HG03045 (cell line): ENCODE measurements at regions not wholly inside any gene's neighbourhood (a gene's known extent, or its start where the extent isn't known, plus 50 kb on each side); places are given as distances from the start of the nearest gene placed in this dataset.
"Not testable (repeated sequence)": the region's sequence is repeated elsewhere in the genome, so short reads cannot be mapped to it uniquely, and the experiment has no call there.

Experiments used
- ATAC-seq: cut with Tn5 transposase; IDR thresholded peaks from one replicate; pipeline ENCODE4 v1.9.1; 2021; ENCODE audit warnings: mild to moderate bottlenecking, moderate library complexity; ENCODE audit not compliant: unreplicated experiment

DNA sequence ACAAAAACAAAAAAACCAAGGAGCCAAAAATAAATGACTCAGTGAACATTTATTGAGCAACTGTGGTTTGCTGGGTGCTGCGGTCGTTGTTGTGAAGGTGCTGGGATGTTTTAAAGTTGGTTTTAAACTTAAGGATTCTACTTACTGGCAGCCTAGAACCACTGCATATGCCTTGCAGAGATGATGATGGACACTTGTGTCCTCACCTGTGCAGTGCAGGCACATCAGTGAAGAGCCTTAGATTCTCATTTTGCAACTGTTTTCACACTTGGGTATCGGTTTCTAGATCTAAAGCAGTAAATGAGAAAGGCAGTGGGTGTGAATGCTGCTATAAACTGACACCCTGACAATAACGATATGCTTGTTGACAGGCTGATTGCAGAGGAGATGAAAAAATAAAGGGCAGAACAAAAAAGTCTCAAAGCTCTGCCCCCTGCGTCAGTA, 68.8 kb downstream of the UTRN start:
- peak; percentile 85 for ATAC-seq

DNA sequence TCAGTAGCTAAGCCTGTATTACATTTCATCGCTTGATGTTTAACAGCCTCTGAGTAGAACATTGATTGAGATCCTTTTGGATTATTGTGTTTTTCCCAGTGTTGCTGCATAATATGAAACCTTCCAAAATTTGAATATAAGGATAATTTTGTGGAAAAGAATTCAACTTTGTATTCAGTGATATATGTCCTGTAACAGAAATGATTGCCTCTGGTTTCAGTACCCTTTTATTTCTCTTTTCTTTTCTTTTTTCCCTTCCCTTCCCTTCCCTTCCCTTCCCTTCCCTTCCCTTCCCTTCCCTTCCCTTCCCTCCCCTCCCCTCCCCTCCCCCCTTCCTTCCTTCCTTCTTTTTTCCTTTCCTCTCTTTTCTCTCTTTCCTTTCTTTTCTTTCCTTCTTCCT, 74.6 kb downstream of the UTRN start:
- ATAC-seq = no peak

- no peak for ATAC-seq
Observed at GRCh38 chr6:144360401-144360800, 75.3 kb downstream of the UTRN start.

- no peak for ATAC-seq
Observed at GRCh38 chr6:144361016-144361415, 75.9 kb downstream of the UTRN start.

- no peak for ATAC-seq
Observed at GRCh38 chr6:144362042-144363018, 77.2 kb downstream of the UTRN start.

GRCh38 chr6:144364208-144364720, 79.1 kb downstream of the UTRN start:
- ATAC-seq = no peak

DNA sequence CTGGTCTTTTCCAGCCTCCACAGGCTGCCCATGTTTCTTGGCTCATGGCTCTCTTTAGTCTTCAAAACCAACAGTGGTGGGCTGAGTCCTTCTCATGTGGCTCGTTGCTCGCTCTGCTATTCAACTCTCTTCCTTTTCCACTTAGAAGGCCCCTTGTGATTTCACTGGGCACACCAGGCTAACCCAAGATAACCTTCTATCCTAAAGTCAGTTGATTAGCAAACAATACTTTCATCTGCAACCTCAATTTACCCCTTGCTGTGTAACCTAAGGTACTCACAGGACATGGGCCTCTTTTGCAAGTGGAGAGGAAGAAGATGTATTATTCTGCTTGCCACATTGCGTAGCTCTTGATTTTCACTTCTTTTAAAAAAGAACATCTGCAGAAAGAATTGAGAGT, 79.6 kb downstream of the UTRN start:
- no peak for ATAC-seq

GRCh38 chr6:144365271-144365670, 80.1 kb downstream of the UTRN start:
- no peak for ATAC-seq

DNA sequence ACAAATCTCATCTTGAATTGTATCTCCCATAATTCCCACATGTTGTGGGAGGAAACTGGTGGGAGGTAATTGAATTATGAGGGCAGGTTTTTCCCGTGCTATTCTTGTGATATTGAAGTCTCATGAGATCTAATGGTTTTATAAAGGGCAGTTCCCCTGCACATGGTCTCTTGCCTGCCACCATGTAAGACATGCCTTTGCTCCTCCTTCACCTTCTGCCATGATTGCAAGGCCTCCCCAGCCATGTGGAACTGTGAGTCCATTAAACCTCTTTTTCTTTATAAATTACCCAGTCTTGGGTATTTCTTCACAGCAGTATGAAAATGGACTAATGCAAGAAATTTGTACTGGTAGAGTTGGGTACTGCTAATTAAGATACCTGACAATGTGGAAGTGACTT, 84.6 kb downstream of the UTRN start:
- not testable (repeated sequence) for ATAC-seq

- no peak for ATAC-seq
Observed at GRCh38 chr6:144372116-144372515, 87.0 kb downstream of the UTRN start.

DNA sequence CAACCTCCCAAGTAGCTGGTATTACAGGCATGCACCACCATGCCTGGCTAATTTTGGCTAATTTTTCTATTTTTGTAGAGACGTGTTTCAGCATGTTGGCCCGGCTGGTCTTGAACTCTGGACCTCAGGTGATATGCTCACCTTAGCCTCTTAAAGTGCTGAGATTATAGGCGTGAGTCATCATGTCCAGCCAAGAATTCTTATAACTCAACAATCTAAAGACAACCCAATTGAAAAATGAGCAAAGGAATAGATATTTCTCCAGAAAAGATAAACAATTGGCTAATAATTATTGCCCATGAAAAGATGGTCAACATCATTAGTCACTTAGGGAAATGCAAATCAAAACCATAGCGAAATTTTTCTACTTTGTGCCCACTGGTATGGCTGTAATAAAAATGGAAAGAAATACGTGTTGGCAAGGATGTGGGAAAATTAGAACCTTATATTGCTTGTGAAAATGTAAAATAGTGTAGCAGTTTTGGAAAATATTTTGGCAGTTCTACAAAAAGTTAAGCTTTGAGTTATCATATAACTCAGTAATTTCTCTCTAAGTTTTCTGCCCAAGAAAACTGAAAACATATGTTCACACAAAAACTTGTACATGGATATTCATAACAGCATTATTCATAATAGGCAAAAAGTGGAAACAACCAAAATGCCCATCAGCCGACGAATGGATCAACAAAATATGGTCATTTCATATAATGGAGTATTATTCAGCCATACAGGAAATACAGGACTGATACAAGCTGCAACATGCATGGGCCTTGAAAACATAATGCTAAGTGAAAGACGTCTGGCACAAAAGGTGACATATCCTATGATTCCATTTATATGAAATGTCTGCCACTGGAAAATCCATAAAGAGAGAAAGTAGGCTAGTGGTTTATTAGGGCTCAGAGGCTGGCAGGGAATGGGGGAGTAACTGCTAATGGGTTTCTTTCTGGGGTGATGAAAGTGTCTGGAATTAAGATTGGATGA, 87.8 kb downstream of the UTRN start:
- no peak for ATAC-seq

GRCh38 chr6:144374525-144374924, 89.4 kb downstream of the UTRN start:
- ATAC-seq = not testable (repeated sequence)

DNA sequence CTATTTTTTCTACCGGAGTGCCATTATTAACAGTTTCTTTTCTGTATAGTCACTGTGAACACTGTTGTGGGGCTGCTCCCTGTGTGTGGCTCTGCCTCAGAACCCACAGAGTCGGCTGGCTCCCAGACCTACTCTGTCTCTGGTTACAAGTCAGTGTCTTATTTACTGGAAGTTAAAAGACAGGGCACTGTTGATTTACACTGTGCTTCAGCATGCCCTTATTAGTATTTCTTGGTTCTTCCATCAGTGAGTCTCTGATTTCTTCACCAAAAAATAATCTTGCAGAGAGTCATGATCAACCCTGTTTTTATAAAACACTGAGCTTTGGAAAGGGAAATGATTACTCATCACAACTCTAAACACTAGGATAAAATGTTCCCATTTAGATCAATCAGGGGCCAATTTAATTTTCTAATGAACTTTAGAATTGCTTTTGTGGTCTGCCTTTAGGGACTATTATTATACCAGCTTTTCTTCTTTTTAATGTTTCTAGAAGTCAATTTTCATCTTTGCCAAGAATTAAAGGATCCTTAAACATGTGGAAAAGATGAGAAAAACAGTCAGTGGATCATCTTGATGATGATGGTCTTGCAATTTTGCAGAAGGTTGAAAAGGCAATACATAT, 92.6 kb downstream of the UTRN start:
- ATAC-seq = no peak

- ATAC-seq = no peak
Observed at GRCh38 chr6:144378437-144378836, 93.3 kb downstream of the UTRN start.

- no peak for ATAC-seq
Observed at GRCh38 chr6:144379356-144379755, 94.2 kb downstream of the UTRN start.

DNA sequence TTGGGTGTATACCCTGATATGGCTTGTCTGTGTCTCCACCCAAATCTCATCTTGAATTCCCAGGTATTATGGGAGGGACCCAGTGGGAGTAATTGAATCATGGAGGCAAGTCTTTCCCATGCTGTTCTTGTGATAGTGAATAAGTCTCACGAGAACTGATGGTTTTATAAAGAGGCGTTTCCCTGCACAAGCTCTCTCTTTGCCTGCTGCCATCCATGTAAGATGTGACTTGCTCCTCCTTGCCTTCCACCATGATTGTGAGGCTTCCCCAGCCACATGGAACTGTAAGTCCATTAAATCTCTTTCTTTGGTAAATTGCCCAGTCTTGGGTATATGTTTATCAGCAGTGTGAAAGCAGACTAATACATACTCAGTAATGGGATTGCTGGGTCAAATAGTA, 96.4 kb downstream of the UTRN start:
- not testable (repeated sequence) for ATAC-seq

DNA sequence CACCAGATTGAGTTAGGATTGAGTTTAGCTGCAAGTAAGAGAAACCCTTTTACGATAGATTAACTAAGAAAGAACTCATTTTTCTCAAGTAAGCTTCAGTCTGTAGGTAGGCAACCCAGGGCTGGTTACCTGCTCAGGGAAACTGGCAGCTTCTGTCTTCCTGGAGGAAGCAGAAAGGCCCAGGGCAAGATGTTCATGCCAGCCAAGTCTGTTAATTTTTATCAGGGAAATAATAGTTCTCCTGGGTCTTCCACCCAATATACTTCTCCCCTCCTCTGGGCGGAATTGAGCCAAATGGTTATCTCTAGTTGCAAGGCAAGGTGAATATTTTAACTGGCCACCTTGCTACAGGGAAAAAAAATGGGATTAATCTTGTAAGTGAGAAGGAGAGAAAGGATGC, 98.2 kb downstream of the UTRN start:
- ATAC-seq = no peak

GRCh38 chr6:144384427-144384826, 99.3 kb downstream of the UTRN start:
- ATAC-seq = no peak

DNA sequence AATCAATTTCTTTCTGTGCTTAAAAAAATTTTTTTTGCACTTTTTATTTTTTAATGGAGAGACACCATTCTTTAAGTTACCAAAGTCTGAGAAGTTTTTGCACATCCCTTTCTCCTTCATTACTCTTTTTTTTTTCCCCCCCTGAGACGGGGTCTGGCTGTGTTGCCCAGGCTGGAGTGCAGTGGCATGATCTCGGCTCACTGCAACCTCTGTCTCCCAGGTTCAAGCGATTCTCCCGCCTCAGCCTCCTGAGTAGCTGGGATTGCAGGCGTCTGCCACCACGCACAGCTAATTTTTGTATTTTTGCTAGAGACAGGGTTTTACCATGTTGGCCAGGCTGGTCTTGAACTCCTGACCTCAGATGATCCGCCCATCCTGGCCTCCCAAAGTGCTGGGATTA, 104.3 kb downstream of the UTRN start:
- not testable (repeated sequence) for ATAC-seq

DNA sequence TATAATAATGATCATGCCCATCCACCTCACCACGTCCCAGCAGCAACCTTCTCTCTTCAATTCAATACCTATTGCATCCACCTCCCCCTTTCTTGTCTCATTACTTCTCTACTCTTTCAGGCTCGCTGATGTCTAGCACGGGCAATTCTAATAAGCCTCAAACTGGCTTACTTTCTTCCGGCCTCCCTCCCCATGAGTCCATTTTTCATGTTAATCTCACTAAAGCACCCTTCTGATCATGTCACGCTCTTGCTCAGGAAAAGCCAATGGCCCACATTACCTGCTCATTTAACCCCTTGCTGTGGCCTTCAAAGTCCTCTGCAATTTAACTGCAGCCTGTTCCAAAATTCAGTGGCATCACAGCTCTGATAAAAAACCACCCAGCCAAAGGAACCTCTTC, 105.1 kb downstream of the UTRN start:
- ATAC-seq = no peak

DNA sequence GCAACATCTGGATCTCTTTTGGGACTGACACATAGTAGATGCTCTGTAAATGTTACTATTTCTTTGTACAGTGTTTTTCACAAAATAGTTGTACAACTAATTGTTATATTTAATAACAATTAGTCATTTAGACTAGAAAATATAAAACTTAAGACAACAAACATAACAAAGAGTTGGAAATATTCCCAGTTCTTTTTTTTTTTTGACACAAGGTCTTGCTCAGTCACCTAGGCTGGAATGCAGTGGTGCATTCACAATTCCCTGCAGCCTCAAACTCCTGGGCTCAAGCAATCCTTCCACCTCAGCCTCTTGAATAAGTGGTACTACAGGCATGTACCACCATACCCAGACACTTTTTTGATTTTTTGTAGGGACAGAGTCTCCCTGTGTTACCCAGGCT, 105.8 kb downstream of the UTRN start:
- ATAC-seq = no peak
